ENCODE measurements at regions not wholly inside any gene's neighbourhood (a gene's known extent, or its start where the extent isn't known, plus 50 kb on each side); places are given as distances from the start of the nearest gene placed in this dataset.

GRCh38 chr10:121242741-121243608 lies 355.3 kb downstream of the FGFR2 start:
- DNase-seq (ENCODE audit: extremely low spot score): no peak
- TF ChIP-seq L3MBTL2 (conservative IDR thresholded peaks at IDR 0.05): no peak
- TF ChIP-seq FOXM1 (IDR thresholded peaks at IDR 0.05; ENCODE audit: borderline replicate concordance): no peak
- TF ChIP-seq ELF4 (IDR thresholded peaks at IDR 0.05): no peak
- no peak for TF ChIP-seq SUZ12 (IDR thresholded peaks at IDR 0.05)
- TF ChIP-seq BHLHE40 (IDR thresholded peaks at IDR 0.05; ENCODE audit: borderline replicate concordance): no peak
- no peak for TF ChIP-seq LEF1 (IDR thresholded peaks at IDR 0.05; ENCODE audit: borderline replicate concordance)
- TF ChIP-seq ARNT (IDR thresholded peaks at IDR 0.05): no peak
- TF ChIP-seq NFRKB (IDR thresholded peaks at IDR 0.05): no peak
- no peak for TF ChIP-seq FOXK2 (IDR thresholded peaks at IDR 0.05)
- TF ChIP-seq SP1 (IDR thresholded peaks at IDR 0.05): no peak
- TF ChIP-seq TARDBP (IDR thresholded peaks at IDR 0.05): no peak
- no peak for TF ChIP-seq HDGF (IDR thresholded peaks at IDR 0.05; ENCODE audit: borderline replicate concordance)
- TF ChIP-seq PKNOX1 (IDR thresholded peaks at IDR 0.05): no peak
- no peak for TF ChIP-seq FOXA1 (IDR thresholded peaks at IDR 0.05)
- TF ChIP-seq ZNF384 (IDR thresholded peaks at IDR 0.05): no peak
- CTCF ChIA-PET: interaction anchor here (0.6 kb wide), 1 partner anchor 148 kb away, joined by 3 read pairs; no protein-coding TSS in a partner anchor
- POLR2A ChIA-PET: no interaction called here

GRCh38 chr10:121243609-121244241 lies 354.5 kb downstream of the FGFR2 start:
- CTCF ChIA-PET: no interaction called here
- no peak for TF ChIP-seq SP1 (IDR thresholded peaks at IDR 0.05)
- TF ChIP-seq PKNOX1 (IDR thresholded peaks at IDR 0.05): no peak
- no peak for TF ChIP-seq CTBP1 (IDR thresholded peaks at IDR 0.05; ENCODE audit: borderline replicate concordance)
- TF ChIP-seq LEF1 (IDR thresholded peaks at IDR 0.05; ENCODE audit: borderline replicate concordance): no peak
- no peak for TF ChIP-seq FOXK2 (IDR thresholded peaks at IDR 0.05)
- TF ChIP-seq TARDBP (IDR thresholded peaks at IDR 0.05): no peak
- TF ChIP-seq FOXA1 (IDR thresholded peaks at IDR 0.05): no peak
- no peak for TF ChIP-seq ZNF384 (IDR thresholded peaks at IDR 0.05)
- no peak for TF ChIP-seq SUZ12 (IDR thresholded peaks at IDR 0.05)
- TF ChIP-seq FOXM1 (IDR thresholded peaks at IDR 0.05; ENCODE audit: borderline replicate concordance): no peak
- TF ChIP-seq HDGF (IDR thresholded peaks at IDR 0.05; ENCODE audit: borderline replicate concordance): no peak
- TF ChIP-seq BHLHE40 (IDR thresholded peaks at IDR 0.05; ENCODE audit: borderline replicate concordance): no peak
- TF ChIP-seq NFRKB (IDR thresholded peaks at IDR 0.05): no peak
- POLR2A ChIA-PET: no interaction called here
- no peak for DNase-seq (ENCODE audit: extremely low spot score)

- POLR2A ChIA-PET: no interaction called here
- no peak for DNase-seq (ENCODE audit: extremely low spot score)
- CTCF ChIA-PET: interaction anchor here (0.7 kb wide), 1 partner anchor 11 kb away, joined by 3 read pairs; no protein-coding TSS in a partner anchor
- TF ChIP-seq LEF1 (IDR thresholded peaks at IDR 0.05; ENCODE audit: borderline replicate concordance): no peak
- no peak for TF ChIP-seq ARNT (IDR thresholded peaks at IDR 0.05)
- TF ChIP-seq CTBP1 (IDR thresholded peaks at IDR 0.05; ENCODE audit: borderline replicate concordance): no peak
- TF ChIP-seq ELF4 (IDR thresholded peaks at IDR 0.05): no peak
- TF ChIP-seq FOXK2 (IDR thresholded peaks at IDR 0.05): no peak
- no peak for TF ChIP-seq BHLHE40 (IDR thresholded peaks at IDR 0.05; ENCODE audit: borderline replicate concordance)
- TF ChIP-seq SUZ12 (IDR thresholded peaks at IDR 0.05): no peak
- TF ChIP-seq L3MBTL2 (conservative IDR thresholded peaks at IDR 0.05): no peak
- no peak for TF ChIP-seq FOXM1 (IDR thresholded peaks at IDR 0.05; ENCODE audit: borderline replicate concordance)
- no peak for TF ChIP-seq FOXA1 (IDR thresholded peaks at IDR 0.05)
These were observed 353.4 kb downstream of the FGFR2 start for GRCh38 chr10:121244818-121245217.

- ChIA-PET POLR2A (no interaction called here), CTCF (interaction anchor here (0.6 kb wide), 1 partner anchor 152 kb away, joined by 3 read pairs; no protein-coding TSS in a partner anchor)
- no peak for DNase-seq (ENCODE audit: extremely low spot score)
- TF ChIP-seq ARNT (IDR thresholded peaks at IDR 0.05) (no peak), BHLHE40 (IDR thresholded peaks at IDR 0.05; ENCODE audit: borderline replicate concordance) (no peak), FOXK2 (IDR thresholded peaks at IDR 0.05) (no peak), CTBP1 (IDR thresholded peaks at IDR 0.05; ENCODE audit: borderline replicate concordance) (no peak), FOXA1 (IDR thresholded peaks at IDR 0.05) (no peak), ELF4 (IDR thresholded peaks at IDR 0.05) (no peak), HDGF (IDR thresholded peaks at IDR 0.05; ENCODE audit: borderline replicate concordance) (no peak), ZNF384 (IDR thresholded peaks at IDR 0.05) (no peak), PKNOX1 (IDR thresholded peaks at IDR 0.05) (no peak), SUZ12 (IDR thresholded peaks at IDR 0.05) (no peak), FOXM1 (IDR thresholded peaks at IDR 0.05; ENCODE audit: borderline replicate concordance) (no peak), NFRKB (IDR thresholded peaks at IDR 0.05) (no peak), SP1 (IDR thresholded peaks at IDR 0.05) (no peak), L3MBTL2 (conservative IDR thresholded peaks at IDR 0.05) (no peak), LEF1 (IDR thresholded peaks at IDR 0.05; ENCODE audit: borderline replicate concordance) (no peak), TARDBP (IDR thresholded peaks at IDR 0.05) (no peak)
These were observed 352.5 kb downstream of the FGFR2 start for GRCh38 chr10:121245754-121246153.

GRCh38 chr10:121248266-121248665 lies 350.0 kb downstream of the FGFR2 start:
- no peak for DNase-seq (ENCODE audit: extremely low spot score)
- no peak for TF ChIP-seq NFRKB (IDR thresholded peaks at IDR 0.05)
- ChIA-PET POLR2A (no interaction called here), CTCF (no interaction called here)

Measured in HEK293T (cell line).